HG03280 (cell line): ENCODE measurements at regions not wholly inside any gene's neighbourhood (a gene's known extent, or its start where the extent isn't known, plus 50 kb on each side); places are given as distances from the start of the nearest gene placed in this dataset.

Source experiments
- ATAC-seq: cut with Tn5 transposase; IDR thresholded peaks from one replicate; pipeline ENCODE4 v1.9.1; 2021; ENCODE audit warnings: mild to moderate bottlenecking, moderate library complexity; ENCODE audit not compliant: unreplicated experiment

DNA sequence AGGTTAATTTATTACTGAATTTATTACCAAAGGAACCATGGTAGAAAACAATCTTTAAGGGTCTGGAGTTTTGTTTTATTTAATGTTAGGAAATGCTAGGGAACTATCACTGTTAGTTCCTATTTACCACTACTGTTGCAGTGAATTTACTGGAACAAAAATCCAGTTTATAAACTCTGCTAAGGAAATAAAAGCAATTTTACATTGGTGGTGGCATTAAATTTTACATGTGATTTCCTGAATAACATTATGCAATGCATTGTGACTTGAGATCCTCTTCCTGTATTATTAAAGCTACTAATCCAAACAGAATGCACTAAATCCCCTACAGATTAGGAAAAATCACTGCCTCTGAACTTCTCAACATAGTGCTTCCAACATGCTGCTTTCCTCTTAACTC lies 599.5 kb upstream of the PTGER4 start:
- no peak for ATAC-seq

DNA sequence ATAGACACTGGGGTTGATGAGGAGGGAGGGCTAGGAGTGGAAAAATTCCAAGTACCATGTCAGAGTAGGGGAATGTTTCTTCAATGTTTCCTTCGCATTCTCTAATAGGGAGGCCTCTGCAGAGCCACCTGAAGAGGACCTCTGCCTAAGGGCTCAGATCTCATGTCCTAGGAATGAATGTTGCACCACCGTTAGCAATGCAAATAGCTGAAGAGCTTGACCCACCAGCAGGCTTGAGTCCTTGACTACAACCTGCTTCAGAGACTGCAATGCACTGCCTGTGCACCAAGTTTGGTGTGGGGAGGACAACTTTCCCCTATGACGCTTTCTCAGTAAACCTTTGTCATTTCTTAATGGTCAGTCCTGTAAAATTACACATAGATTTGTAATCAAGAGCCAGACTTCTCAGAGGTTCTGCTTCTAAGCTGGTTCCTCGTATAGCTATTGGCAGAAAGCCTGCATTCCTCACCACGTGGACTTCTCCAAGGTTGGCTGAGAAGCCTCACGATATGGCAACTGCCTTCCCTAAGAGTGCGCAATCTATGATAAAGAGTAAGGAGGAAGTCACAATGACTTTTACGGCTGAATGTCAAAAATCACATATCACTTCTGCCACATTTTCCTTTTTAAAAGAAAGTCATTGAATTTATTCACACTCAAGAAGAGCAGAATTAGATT lies 600.7 kb upstream of the PTGER4 start:
- ATAC-seq: no peak

DNA sequence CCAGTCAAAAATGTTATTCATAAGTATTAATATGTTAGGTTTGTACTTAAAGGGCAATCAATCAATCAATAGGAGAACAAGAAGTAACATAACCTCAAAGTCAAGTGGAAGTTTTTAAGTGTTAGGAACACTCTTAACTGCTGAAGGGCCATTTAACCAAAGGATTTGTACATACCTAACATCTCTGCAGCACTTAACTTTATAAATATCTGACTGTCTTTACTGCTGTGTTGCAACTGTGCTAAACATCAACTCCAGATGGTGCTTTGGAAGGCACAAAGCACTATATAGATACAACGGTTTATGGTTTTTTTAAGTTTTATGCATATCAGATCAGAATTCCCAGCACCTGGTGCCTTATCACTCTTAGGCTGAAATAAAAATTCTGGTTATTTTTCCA lies 604.9 kb upstream of the PTGER4 start:
- no peak for ATAC-seq

DNA sequence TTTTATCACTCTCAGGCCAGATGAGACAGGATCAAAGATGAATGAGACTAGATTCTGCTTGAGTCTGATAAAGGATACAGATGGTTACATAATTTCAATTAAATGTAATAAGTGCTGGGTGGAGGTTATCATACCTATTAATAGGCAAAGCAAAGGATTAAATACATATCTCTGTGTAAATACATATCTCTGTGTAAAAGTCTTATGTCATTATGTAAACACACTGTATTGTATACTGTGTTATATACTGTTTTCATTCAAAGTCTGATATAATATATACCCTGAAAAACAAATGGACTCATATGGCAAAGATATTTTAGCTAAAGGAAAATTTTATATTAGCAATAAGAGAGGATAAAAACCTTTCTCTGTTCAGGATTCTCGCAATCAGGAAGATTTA lies 605.8 kb upstream of the PTGER4 start:
- no peak for ATAC-seq

DNA sequence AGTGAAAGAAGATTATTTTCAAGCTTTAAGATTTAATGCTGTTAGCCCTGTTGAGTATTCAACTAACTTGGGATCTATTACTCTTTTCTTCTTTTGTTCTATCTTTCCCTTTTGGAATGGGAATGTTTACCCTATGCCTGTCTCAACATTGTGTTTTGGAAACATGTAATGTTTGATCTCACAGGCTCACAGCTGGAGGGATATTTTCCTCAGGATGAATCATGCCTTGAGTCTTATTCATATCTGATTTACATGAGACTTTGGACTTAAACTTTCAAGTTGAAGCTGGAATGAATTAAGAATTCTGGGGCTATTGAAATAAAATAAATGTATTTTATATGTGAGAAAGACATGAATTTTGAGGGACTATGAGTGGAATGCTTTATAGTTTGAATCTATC lies 607.8 kb upstream of the PTGER4 start:
- no peak for ATAC-seq

DNA sequence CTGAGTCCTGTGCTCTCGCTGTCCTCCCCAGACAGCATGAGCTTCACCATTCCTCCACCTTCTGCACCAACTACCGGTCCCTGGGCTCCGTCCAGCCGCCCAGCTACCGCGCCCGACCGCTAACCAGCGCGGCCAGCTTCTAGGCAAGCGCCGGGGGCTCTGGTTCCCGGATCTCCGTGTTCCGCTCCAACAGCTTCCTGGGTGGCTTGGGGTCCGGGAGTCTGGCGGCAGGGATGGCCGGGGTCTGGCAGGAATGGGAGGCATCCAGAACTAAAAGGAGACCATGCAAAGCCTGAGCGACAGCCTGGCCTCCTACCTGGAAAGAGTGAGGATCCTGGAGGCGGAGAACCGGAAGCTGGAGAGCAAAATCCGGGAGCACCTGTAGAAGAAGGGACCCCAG lies 613.1 kb upstream of the PTGER4 start:
- ATAC-seq: no peak

DNA sequence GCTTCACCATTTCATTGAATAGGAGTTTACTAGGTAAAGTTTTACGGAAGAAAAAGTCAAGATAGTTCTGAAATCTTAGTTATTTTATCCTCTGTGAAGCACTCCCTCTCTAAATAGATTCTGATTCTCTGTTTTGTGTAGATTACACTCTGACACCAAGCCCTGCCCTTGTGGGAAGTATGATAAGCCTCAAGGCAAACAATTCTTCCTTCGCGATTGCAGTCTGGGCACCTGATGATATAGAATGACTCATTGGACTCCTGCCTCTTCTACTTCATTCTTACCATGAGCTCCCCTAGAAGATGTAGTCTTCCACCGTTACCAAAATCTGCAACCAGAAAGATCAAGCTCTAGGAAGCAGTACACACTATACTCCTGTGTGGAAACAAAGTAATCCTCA lies 626.9 kb upstream of the PTGER4 start:
- ATAC-seq: no peak

DNA sequence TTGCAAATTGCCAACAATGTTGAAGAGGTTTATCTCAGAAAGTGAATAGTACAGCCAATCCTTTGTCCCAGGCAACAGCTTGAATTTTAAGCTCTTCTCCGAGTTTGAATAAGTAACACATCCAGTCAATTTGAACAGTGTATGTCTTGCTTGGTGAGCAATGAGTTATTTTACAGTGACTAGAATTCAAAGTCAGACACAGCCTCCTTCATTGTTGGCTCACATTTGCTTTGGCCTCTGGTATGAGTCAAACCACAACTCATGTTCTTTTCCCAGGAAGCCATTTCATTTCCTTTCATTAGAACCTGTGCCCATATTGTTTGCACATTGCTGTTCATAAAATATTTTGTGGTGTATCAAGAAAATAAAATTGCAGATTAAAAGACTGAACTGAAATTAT lies 622.0 kb upstream of the DAB2 start:
- ATAC-seq: no peak

DNA sequence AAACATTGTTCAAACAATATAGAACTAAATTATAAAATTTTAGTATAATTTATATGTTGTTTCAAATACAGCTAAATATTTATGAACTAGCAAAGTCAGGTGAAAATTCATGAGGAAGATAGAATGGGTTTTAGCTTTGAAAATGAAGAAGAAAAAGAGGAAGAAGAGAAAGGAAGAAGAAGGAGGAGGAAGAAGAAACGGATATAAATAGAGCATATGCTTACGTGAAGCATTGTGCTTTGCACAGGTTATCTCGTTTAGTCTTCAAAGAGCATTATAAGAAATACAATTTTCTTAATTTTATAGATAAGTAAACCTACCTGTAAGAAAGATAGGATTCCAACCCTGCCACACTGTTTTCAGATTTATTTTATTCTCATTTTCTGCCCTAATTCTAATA lies 620.6 kb upstream of the DAB2 start:
- ATAC-seq: no peak

DNA sequence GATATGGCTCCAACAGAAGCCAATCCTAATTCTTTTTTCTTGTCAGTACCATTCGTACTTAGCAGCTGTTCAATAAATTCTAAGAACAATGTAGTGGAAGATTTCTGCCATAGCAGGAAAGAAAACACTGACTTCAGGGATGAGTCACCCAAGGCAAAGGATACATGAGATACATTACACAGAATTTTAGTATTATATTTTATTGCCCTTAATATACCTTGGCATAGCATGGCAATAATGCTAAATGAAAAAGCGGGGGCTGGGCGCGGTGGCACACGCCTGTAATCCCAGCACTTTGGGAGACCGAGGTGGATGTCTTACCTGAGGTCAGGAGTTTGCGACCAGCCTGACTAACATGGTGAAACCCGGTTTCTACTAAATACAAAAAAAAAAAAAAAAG lies 619.1 kb upstream of the DAB2 start:
- no peak for ATAC-seq

DNA sequence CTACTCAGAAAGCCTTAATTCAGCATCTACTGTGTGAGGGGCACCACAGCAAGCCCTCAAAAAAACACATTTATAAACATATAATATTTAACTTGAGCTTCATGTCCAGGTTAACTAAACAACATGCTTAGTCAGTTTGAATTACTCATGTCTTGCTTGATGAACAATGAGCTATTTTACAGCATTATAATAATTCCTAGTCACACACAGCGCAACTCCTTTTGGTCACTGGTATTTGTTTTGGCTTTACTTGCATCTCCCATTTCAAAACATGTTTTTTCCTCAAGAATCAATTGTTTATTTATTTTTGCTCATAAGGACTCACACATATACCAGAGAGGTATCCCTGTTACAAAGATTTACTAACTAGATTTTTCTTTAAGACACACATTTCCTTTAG lies 616.7 kb upstream of the DAB2 start:
- no peak for ATAC-seq

DNA sequence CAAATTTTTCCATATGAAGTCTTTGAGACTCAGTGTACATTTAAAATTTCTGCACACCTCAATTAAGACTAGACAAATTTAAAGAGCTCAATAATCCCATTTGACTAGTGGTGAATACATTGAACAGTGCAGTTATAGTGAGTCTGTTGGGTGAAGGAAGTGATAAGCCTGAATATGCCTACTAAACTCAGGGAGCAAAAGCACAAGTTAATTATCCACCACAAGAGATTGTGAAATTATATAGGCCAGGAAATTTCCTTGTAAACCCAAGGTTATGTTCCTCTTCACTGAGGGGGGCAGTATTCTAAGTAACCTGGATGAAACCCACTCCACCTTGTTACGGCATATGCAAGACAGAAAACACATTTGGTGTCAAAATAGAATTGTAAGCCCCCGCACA lies 612.9 kb upstream of the DAB2 start:
- no peak for ATAC-seq

DNA sequence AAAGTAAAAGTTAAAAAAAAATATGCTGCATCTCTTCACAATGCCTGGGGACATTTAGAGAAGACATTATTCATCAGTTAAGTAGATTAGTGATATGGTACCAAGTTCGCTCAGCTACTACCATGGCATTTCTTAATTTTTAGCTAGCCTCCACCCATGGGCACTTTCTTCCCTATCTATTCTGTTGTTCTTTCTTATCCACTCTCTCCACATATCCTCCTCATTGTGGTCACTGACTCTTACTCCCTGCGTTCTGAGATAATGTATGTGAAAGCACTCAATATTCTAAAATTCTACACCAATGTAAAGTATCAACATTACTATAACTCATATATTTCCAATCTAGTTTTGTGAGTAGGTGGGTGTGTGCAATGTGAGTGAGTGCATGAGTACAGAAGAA lies 609.7 kb upstream of the DAB2 start:
- ATAC-seq: no peak

DNA sequence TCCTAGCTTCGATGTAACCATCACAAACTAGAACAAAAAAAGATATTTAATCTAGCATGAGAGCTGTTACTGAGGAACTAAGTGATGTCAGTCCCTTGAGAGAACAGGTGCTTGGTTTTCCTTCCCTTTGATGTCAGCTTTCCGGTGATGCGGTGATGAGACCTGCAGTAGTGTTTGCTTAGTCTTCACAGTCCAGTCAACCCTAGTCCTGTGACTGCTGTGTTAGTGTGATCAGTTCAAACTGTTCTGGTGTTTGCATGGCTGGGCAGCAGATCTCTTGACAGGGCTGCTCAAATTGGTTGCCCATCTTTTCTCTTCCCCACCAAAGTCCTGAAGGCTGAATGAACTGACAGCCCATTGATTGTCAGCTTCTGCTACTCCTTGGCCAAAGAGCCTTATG lies 608.6 kb upstream of the DAB2 start:
- peak; percentile 77 for ATAC-seq

DNA sequence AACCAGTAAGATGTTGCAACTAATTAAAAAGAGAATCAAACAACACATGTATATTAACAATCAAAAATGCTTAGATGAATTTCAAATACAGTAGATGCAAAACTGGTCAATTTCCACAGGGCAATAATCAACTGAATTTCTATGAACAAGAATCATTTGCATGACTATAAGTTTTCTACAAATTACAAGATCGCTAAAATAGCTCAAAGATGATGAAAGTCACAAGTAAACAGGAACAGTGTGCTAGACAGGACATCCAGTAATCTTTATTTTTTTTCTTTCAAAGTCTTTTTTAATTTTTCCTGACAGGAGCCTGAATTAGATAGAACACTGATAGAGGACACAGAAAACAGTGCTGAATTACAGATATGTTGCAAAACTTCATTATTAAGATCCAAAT lies 608.2 kb upstream of the DAB2 start:
- no peak for ATAC-seq

DNA sequence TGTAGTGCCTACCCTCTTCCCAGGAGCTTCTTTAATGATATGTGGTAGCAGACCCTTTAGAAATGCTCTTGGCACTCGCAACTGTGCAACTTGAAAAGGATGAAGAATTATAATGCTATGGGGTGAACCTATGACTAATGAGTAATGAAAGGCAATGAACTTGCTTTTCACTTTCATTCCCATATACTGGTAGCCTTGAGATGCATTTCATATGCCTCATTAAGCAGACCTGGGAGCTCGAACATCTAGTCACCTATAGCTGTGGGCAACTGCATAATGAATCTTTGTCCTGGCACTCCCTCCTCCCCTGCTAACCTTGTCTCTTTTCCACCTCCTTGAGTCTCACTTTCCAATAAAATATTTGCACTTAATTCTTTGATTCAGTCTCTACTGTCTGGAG lies 605.9 kb upstream of the DAB2 start:
- ATAC-seq: no peak

DNA sequence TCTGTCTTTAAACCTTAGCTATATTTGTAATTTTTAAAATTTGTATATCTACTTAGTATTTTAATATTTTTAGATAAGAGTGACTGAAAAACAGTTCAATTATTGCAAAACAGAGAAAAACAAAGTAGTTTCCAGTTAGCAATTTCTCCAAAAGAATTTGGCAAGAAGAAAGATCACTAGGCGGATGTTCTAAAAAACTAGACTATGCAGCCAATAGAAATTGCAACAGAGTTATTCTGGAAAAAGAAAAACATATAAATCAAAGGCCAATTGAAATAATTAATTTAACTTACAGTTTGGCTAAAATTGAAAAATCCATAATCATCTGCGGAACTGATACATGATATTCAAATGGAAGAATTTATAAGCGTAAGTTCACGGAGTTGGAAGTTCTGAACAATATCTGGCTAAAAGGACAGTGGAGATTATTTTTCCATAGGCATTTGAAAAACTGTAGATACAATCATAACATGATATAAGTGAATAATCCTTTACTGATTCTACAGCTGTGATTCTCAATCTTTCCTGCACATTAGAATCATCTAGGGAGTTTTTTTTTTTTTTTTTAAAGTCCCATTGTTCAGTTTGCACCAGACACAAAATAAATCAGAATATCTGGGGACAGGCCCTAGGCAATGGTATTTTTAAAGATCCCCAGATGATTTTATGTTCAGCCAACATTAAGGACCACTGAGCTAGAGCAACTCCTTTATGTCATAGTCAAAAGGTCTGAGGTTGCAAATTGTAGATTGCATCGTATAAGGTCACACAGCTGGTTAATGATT lies 605.1 kb upstream of the DAB2 start:
- no peak for ATAC-seq

DNA sequence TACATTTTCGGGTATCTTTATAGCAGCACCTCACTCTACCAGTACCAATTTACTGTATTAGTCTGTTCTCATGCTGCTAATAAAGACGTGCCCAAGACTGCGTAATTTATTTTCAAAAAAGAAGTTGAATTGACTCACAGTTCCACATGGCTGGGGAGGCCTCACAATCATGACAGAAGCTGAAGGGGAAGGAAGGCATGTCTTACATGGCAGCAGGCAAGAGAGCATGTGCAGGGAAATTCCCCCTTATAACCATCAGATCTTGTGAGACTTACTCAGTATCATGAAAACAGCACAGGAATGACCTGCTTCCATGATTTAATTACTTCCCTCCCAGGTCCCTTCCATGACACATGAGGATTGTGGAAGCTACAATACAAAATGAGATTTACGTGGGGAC lies 602.6 kb upstream of the DAB2 start:
- ATAC-seq: no peak

DNA sequence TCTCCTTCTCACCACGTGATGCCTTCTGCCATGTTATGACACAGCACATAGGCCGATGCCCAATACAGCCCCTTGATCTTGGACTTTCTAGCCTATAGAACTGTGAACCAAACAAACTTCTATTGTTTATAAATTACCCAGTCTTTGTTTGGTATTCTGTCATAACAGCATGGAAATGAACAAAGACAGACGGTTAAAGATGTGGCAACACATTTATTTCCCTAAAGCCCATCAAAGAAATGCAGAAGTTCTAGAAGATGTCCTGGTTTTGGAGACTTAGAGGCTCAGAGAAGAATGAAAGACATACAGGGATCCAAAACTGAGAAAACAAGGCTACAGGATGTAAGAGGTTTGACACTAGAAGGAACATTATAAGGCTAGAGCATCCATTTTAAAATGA lies 600.8 kb upstream of the DAB2 start:
- no peak for ATAC-seq

DNA sequence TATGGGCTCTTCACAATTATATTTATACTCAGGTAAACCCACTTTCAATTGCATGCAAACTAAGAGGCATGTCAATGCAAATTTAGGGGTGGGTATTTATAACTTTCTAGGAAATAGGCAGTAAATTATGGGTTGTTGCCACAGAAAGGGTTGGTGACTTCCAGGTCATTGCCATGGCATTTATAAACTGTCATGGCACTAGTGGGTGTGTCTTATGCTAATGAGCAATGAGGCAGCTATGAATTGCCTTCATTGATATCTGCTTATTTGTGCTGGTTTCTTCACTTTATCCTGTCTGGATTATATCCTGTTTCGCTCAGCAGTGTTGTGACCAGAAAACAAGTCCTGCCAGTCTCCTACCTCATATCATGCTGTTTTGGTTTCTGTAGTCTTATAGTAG lies 597.3 kb upstream of the DAB2 start:
- ATAC-seq: no peak

DNA sequence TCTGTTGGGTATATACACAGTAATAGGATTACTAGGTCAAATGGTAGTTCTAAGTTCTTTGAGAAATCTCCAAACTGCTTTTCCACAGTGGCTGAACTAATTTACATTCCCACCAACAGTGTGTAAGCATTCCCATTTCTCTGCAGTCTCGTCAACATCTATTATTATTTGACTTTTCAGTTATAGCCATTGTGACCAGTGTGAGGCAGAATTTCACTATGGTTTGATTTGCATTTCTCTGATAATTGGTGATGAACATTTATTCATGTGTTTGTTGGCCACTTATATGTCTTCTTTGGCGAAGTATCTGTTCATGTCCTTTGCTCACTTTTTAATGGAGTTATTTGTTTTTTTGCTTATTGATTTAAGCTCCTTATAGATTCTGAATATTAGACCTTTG lies 596.2 kb upstream of the DAB2 start:
- no peak for ATAC-seq

DNA sequence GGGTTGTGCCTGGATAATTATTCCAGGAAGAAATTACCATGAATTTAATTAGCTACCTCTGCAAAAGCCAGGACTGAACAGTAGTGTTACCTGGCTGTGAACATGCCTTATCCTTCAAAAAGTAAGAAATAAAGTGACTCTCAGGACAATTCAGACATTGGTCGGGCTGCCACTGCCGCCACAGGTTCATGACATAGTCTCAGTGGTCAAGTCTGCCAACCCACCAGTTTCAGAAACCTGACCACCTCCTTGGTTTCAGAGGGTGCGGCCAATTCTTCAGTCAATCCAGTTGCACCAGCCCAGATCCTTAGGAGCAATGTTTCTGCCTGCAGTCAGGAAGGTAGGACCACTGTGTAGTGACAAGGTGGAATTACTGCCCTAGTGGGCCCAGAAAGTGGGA lies 593.1 kb upstream of the DAB2 start:
- no peak for ATAC-seq

DNA sequence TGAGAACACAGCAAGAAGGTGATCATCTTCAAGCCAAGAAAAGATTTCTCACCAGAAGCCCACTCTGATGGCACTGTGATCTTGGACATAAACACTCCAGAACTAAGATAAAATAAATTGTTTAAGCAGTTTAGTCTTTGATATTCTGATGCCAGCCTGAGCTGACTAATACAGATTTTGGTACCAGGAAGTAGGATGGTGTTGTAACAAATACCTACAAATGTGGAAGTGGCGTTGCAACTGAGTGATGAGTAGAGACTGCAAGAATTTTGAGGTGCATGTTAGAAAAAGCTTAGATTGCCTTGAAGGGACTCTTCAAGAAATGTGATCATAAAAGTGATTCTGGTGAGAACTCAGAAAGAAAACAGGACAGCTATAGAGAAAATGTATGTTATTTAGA lies 592.4 kb upstream of the DAB2 start:
- no peak for ATAC-seq
